ENCODE measurements at regions not wholly inside any gene's neighbourhood (a gene's known extent, or its start where the extent isn't known, plus 50 kb on each side); places are given as distances from the start of the nearest gene placed in this dataset.
"Not testable (repeated sequence)": the region's sequence is repeated elsewhere in the genome, so short reads cannot be mapped to it uniquely, and the experiment has no call there.

GRCh38 chr5:53263151-53263550 lies 153.6 kb upstream of the MOCS2 start:
- DNase-seq (ENCODE audit: low spot score in 2 of 2) (no peak), FAIRE-seq (no peak)

- FAIRE-seq: no peak
- no peak for DNase-seq (ENCODE audit: low spot score in 2 of 2)
These were observed 155.5 kb upstream of the MOCS2 start for GRCh38 chr5:53265043-53265442.

GRCh38 chr5:53268241-53268640 lies 158.7 kb upstream of the MOCS2 start:
- not testable (repeated sequence) for DNase-seq (ENCODE audit: low spot score in 2 of 2); FAIRE-seq

GRCh38 chr5:53275666-53276065 lies 166.1 kb upstream of the MOCS2 start:
- FAIRE-seq (no peak), DNase-seq (ENCODE audit: low spot score in 2 of 2) (no peak)

- DNase-seq (ENCODE audit: low spot score in 2 of 2): no peak
- FAIRE-seq: no peak
These were observed 167.3 kb upstream of the MOCS2 start for GRCh38 chr5:53276825-53277224.

GRCh38 chr5:53277491-53277890 lies 167.9 kb upstream of the MOCS2 start:
- FAIRE-seq (no peak), DNase-seq (ENCODE audit: low spot score in 2 of 2) (no peak)

- DNase-seq (ENCODE audit: low spot score in 2 of 2) (no peak), FAIRE-seq (no peak)
These were observed 178.0 kb upstream of the MOCS2 start for GRCh38 chr5:53287573-53287972.

- FAIRE-seq (no peak), DNase-seq (ENCODE audit: low spot score in 2 of 2) (no peak)
These were observed 179.0 kb upstream of the MOCS2 start for GRCh38 chr5:53288511-53288910.

- DNase-seq (ENCODE audit: low spot score in 2 of 2) (no peak), FAIRE-seq (no peak)
These were observed 181.5 kb upstream of the MOCS2 start for GRCh38 chr5:53291047-53291446.

- FAIRE-seq: no peak
- no peak for DNase-seq (ENCODE audit: low spot score in 2 of 2)
These were observed 182.0 kb upstream of the MOCS2 start for GRCh38 chr5:53291528-53291927.

GRCh38 chr5:53298841-53299240 lies 181.6 kb upstream of the FST start:
- no peak for DNase-seq (ENCODE audit: low spot score in 2 of 2)
- no peak for FAIRE-seq

- FAIRE-seq (no peak), DNase-seq (ENCODE audit: low spot score in 2 of 2) (no peak)
These were observed 177.9 kb upstream of the FST start for GRCh38 chr5:53302529-53302928.

GRCh38 chr5:53303105-53303504 lies 177.3 kb upstream of the FST start:
- DNase-seq (ENCODE audit: low spot score in 2 of 2) (no peak), FAIRE-seq (no peak)

GRCh38 chr5:53305316-53305715 lies 175.1 kb upstream of the FST start:
- not testable (repeated sequence) for DNase-seq (ENCODE audit: low spot score in 2 of 2); FAIRE-seq

GRCh38 chr5:53309653-53310052 lies 170.8 kb upstream of the FST start:
- DNase-seq (ENCODE audit: low spot score in 2 of 2) (no peak), FAIRE-seq (no peak)

GRCh38 chr5:53311681-53312080 lies 168.7 kb upstream of the FST start:
- DNase-seq (ENCODE audit: low spot score in 2 of 2) (no peak), FAIRE-seq (no peak)

GRCh38 chr5:53313145-53313544 lies 167.3 kb upstream of the FST start:
- no peak for FAIRE-seq
- no peak for DNase-seq (ENCODE audit: low spot score in 2 of 2)

- DNase-seq (ENCODE audit: low spot score in 2 of 2) (no peak), FAIRE-seq (no peak)
These were observed 162.1 kb upstream of the FST start for GRCh38 chr5:53318303-53318702.

GRCh38 chr5:53319315-53319714 lies 161.1 kb upstream of the FST start:
- DNase-seq (ENCODE audit: low spot score in 2 of 2) (no peak), FAIRE-seq (no peak)

- FAIRE-seq (no peak), DNase-seq (ENCODE audit: low spot score in 2 of 2) (no peak)
These were observed 159.4 kb upstream of the FST start for GRCh38 chr5:53321073-53321472.

GRCh38 chr5:53321721-53322120 lies 158.7 kb upstream of the FST start:
- FAIRE-seq (no peak), DNase-seq (ENCODE audit: low spot score in 2 of 2) (no peak)

GRCh38 chr5:53322257-53322656 lies 158.2 kb upstream of the FST start:
- DNase-seq (ENCODE audit: low spot score in 2 of 2): no peak
- FAIRE-seq: no peak

- DNase-seq (ENCODE audit: low spot score in 2 of 2) (no peak), FAIRE-seq (no peak)
These were observed 156.9 kb upstream of the FST start for GRCh38 chr5:53323511-53323910.
